GM12891 (cell line): ENCODE measurements at regions not wholly inside any gene's neighbourhood (a gene's known extent, or its start where the extent isn't known, plus 50 kb on each side); places are given as distances from the start of the nearest gene placed in this dataset.

Source experiments
- POLR2A ChIP-seq: IDR thresholded peaks from 2 replicates; pipeline ENCODE4 v1.6.1; 2011; ENCODE audit warnings: low read depth, low read length, control low read depth
- POLR2AphosphoS5 ChIP-seq: IDR thresholded peaks from 2 replicates; pipeline ENCODE4 v1.6.1; 2011; ENCODE audit warnings: low read depth, low read length, control low read depth

GRCh38 chr4:64712590-64712989, 303.3 kb upstream of the TECRL start:
- TF ChIP-seq POLR2A, result no peak
- TF ChIP-seq POLR2AphosphoS5, result no peak
